Osteocyte (in vitro differentiated cells): ENCODE measurements at regions not wholly inside any gene's neighbourhood (a gene's known extent, or its start where the extent isn't known, plus 50 kb on each side); places are given as distances from the start of the nearest gene placed in this dataset.

Experiments used
- DNase-seq: peaks from one replicate; pipeline ENCODE4 v3.0.0; 2021; ENCODE audit warnings: mixed read lengths; ENCODE audit not compliant: unreplicated experiment; ENCODE audit errors: extremely low spot score
- H3K27ac Mint-ChIP-seq: one replicate; pipeline ENCODE4 v1.8.0; 2021; ENCODE audit warnings: mild to moderate bottlenecking, mixed read lengths; ENCODE audit not compliant: unreplicated experiment
- H3K27me3 Mint-ChIP-seq: one replicate; pipeline ENCODE4 v1.8.0; 2021; ENCODE audit warnings: mixed read lengths; ENCODE audit not compliant: unreplicated experiment
- H3K36me3 Mint-ChIP-seq: one replicate; pipeline ENCODE4 v1.8.0; 2021; ENCODE audit warnings: mixed read lengths; ENCODE audit not compliant: unreplicated experiment
- H3K4me1 Mint-ChIP-seq: one replicate; pipeline ENCODE4 v1.8.0; 2021; ENCODE audit warnings: mixed read lengths; ENCODE audit not compliant: unreplicated experiment
- H3K4me3 Mint-ChIP-seq: one replicate; pipeline ENCODE4 v1.8.0; 2021; ENCODE audit warnings: mild to moderate bottlenecking, moderate library complexity, mixed read lengths; ENCODE audit not compliant: unreplicated experiment
- H3K9me3 Mint-ChIP-seq: one replicate; pipeline ENCODE4 v1.8.0; 2021; ENCODE audit warnings: mixed read lengths; ENCODE audit not compliant: unreplicated experiment
- CTCF ChIP-seq: fragments of 200-600 bp; sonication (generic); IDR thresholded peaks from 2 replicates; pipeline ENCODE4 v1.5.0; 2021; ENCODE audit warnings: antibody characterized with exemption, mild to moderate bottlenecking, moderate library complexity

GRCh38 chr4:176970853-176971252 is 178.1 kb upstream of the VEGFC start:
- Mint-ChIP-seq H3K27ac (no peak overlapping the region), H3K27me3 (no peaks in the 10 kb centered on the region), H3K4me1 (no peaks in the 10 kb centered on the region), H3K4me3 (no peak overlapping the region), H3K9me3 (peaks cover 4% of the 10 kb centered on the region), H3K36me3 (no peaks in the 10 kb centered on the region)
- DNase-seq = no peak
- no peak for TF ChIP-seq CTCF

- TF ChIP-seq CTCF = no peak
- H3K9me3 Mint-ChIP-seq = peaks cover 4% of the 10 kb centered on the region
- no peaks in the 10 kb centered on the region for H3K27me3 Mint-ChIP-seq
- DNase-seq = no peak
- H3K4me3 Mint-ChIP-seq = no peak overlapping the region
- no peak overlapping the region for H3K27ac Mint-ChIP-seq
- no peaks in the 10 kb centered on the region for H3K36me3 Mint-ChIP-seq
- H3K4me1 Mint-ChIP-seq = no peaks in the 10 kb centered on the region
Measured at GRCh38 chr4:176971576-176972115, 178.9 kb upstream of the VEGFC start.

- TF ChIP-seq CTCF = no peak
- peaks cover 11% of the 10 kb centered on the region for H3K9me3 Mint-ChIP-seq
- H3K27me3 Mint-ChIP-seq = no peaks in the 10 kb centered on the region
- DNase-seq = no peak
- H3K4me1 Mint-ChIP-seq = no peaks in the 10 kb centered on the region
- H3K36me3 Mint-ChIP-seq = no peaks in the 10 kb centered on the region
- no peak overlapping the region for H3K4me3 Mint-ChIP-seq
- no peak overlapping the region for H3K27ac Mint-ChIP-seq
Measured at GRCh38 chr4:176979416-176979815, 186.7 kb upstream of the VEGFC start.

- no peak overlapping the region for H3K4me3 Mint-ChIP-seq
- H3K4me1 Mint-ChIP-seq = no peaks in the 10 kb centered on the region
- TF ChIP-seq CTCF = no peak
- no peaks in the 10 kb centered on the region for H3K36me3 Mint-ChIP-seq
- DNase-seq = no peak
- H3K27me3 Mint-ChIP-seq = no peaks in the 10 kb centered on the region
- H3K9me3 Mint-ChIP-seq = peaks cover 9% of the 10 kb centered on the region
- H3K27ac Mint-ChIP-seq = no peak overlapping the region
Measured at GRCh38 chr4:176981074-176981473, 188.4 kb upstream of the VEGFC start.

GRCh38 chr4:176981551-176981950 is 188.8 kb upstream of the VEGFC start:
- Mint-ChIP-seq H3K4me3 (no peak overlapping the region), H3K27me3 (no peaks in the 10 kb centered on the region), H3K27ac (no peak overlapping the region), H3K9me3 (peaks cover 9% of the 10 kb centered on the region), H3K36me3 (no peaks in the 10 kb centered on the region), H3K4me1 (no peaks in the 10 kb centered on the region)
- no peak for TF ChIP-seq CTCF
- no peak for DNase-seq
